A549 (cell line): ENCODE measurements at regions not wholly inside any gene's neighbourhood (a gene's known extent, or its start where the extent isn't known, plus 50 kb on each side); places are given as distances from the start of the nearest gene placed in this dataset.
"Not testable (repeated sequence)": the region's sequence is repeated elsewhere in the genome, so short reads cannot be mapped to it uniquely, and the experiment has no call there.

Source experiments
- CBX2 ChIP-seq: fragments of 200-600 bp; sonication (generic); IDR thresholded peaks from 2 replicates; pipeline ENCODE4 v1.6.1; 2016; ENCODE audit warnings: low read depth, mild to moderate bottlenecking, borderline replicate concordance
- CEBPB ChIP-seq, 2 experiments: fragments of >200 bp in 1 of 2; sonication (Bioruptor Twin) in 1 of 2; formaldehyde crosslinking in 1 of 2; IDR thresholded peaks; 2 replicates each; pipeline ENCODE4 v1.6.1; 2012 to 2016
- E2F6 ChIP-seq: IDR thresholded peaks from 2 replicates; pipeline ENCODE4 v1.6.1; 2012; ENCODE audit warnings: low read depth, borderline replicate concordance
- ELK1 ChIP-seq: fragments of 150-350 bp; IDR thresholded peaks from 2 replicates; pipeline ENCODE4 v1.6.1; 2014; ENCODE audit warnings: low read depth, mild to moderate bottlenecking, low read length
- EP300 ChIP-seq, 2 experiments: fragments of >200 bp; sonication (Bioruptor Twin); formaldehyde crosslinking; IDR thresholded peaks; 2 replicates in 1 of 2; 3 replicates in 1 of 2; pipeline ENCODE4 v1.6.1; 2016 to 2017
- POLR2A ChIP-seq: IDR thresholded peaks from 2 replicates; pipeline ENCODE4 v1.6.1; 2012; ENCODE audit warnings: mild to moderate bottlenecking, low read length
- RAD21 ChIP-seq, 2 experiments: fragments of >200 bp in 1 of 2; sonication (Bioruptor Twin) in 1 of 2; formaldehyde crosslinking in 1 of 2; IDR thresholded peaks in 1 of 2; conservative IDR thresholded peaks in 1 of 2; 2 replicates in 1 of 2; 3 replicates in 1 of 2; pipeline ENCODE4 v1.6.1; 2012 to 2018; ENCODE audit warnings: inconsistent platforms in 1 of 2
- RFX5 ChIP-seq: fragments of 450-650 bp; IDR thresholded peaks from 2 replicates; pipeline ENCODE4 v1.7.1; 2014; ENCODE audit warnings: antibody characterized with exemption, mild to moderate bottlenecking, moderate library complexity
- RNF2 ChIP-seq: fragments of 200-600 bp; sonication (generic); IDR thresholded peaks from 2 replicates; pipeline ENCODE4 v1.6.1; 2016; ENCODE audit warnings: low read depth, mild to moderate bottlenecking, antibody characterized with exemption, moderate library complexity, borderline replicate concordance
- SMC3 ChIP-seq: fragments of >200 bp; sonication (Bioruptor Twin); formaldehyde crosslinking; IDR thresholded peaks from 3 replicates; pipeline ENCODE4 v1.6.1; 2018; ENCODE audit warnings: inconsistent platforms
- TF ChIP-seq, protein P1 (sequence below): fragments of >200 bp; sonication (Bioruptor Twin); formaldehyde crosslinking; IDR thresholded peaks from 3 replicates; pipeline ENCODE4 v1.5.1; 2016
- TF ChIP-seq, protein P2 (sequence below): fragments of 250-450 bp; sonication (Bioruptor Pico); IDR thresholded peaks from 2 replicates; pipeline ENCODE4 v1.5.0; 2021; ENCODE audit warnings: mild to moderate bottlenecking, moderate library complexity, borderline replicate concordance
- TF ChIP-seq, protein P3 (sequence below): IDR thresholded peaks from 2 replicates; pipeline ENCODE4 v1.6.1; 2012
- TF ChIP-seq, protein P4 (sequence below): fragments of >200 bp; sonication (Bioruptor Twin); formaldehyde crosslinking; IDR thresholded peaks from 2 replicates; pipeline ENCODE4 v1.6.1; 2016

GRCh38 chr2:212875950-212876349, 275.5 kb downstream of the IKZF2 start:
- TF ChIP-seq, protein P1, sequence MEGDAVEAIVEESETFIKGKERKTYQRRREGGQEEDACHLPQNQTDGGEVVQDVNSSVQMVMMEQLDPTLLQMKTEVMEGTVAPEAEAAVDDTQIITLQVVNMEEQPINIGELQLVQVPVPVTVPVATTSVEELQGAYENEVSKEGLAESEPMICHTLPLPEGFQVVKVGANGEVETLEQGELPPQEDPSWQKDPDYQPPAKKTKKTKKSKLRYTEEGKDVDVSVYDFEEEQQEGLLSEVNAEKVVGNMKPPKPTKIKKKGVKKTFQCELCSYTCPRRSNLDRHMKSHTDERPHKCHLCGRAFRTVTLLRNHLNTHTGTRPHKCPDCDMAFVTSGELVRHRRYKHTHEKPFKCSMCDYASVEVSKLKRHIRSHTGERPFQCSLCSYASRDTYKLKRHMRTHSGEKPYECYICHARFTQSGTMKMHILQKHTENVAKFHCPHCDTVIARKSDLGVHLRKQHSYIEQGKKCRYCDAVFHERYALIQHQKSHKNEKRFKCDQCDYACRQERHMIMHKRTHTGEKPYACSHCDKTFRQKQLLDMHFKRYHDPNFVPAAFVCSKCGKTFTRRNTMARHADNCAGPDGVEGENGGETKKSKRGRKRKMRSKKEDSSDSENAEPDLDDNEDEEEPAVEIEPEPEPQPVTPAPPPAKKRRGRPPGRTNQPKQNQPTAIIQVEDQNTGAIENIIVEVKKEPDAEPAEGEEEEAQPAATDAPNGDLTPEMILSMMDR: not testable (repeated sequence)
- not testable (repeated sequence) for TF ChIP-seq CEBPB (IDR thresholded peaks at IDR 0.05); POLR2A; CBX2; ELK1; RAD21 (conservative IDR thresholded peaks at IDR 0.05 in 1 of 2, IDR thresholded peaks at IDR 0.05 in 1 of 2); RFX5; EP300 (IDR thresholded peaks at IDR 0.05); RNF2; E2F6; SMC3
- TF ChIP-seq, protein P2, sequence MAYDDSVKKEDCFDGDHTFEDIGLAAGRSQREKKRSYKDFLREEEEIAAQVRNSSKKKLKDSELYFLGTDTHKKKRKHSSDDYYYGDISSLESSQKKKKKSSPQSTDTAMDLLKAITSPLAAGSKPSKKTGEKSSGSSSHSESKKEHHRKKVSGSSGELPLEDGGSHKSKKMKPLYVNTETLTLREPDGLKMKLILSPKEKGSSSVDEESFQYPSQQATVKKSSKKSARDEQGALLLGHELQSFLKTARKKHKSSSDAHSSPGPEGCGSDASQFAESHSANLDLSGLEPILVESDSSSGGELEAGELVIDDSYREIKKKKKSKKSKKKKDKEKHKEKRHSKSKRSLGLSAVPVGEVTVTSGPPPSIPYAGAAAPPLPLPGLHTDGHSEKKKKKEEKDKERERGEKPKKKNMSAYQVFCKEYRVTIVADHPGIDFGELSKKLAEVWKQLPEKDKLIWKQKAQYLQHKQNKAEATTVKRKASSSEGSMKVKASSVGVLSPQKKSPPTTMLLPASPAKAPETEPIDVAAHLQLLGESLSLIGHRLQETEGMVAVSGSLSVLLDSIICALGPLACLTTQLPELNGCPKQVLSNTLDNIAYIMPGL: not testable (repeated sequence)
- TF ChIP-seq, protein P3, sequence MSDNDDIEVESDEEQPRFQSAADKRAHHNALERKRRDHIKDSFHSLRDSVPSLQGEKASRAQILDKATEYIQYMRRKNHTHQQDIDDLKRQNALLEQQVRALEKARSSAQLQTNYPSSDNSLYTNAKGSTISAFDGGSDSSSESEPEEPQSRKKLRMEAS: not testable (repeated sequence)
- TF ChIP-seq, protein P4, sequence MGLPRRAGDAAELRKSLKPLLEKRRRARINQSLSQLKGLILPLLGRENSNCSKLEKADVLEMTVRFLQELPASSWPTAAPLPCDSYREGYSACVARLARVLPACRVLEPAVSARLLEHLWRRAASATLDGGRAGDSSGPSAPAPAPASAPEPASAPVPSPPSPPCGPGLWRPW: not testable (repeated sequence)
